AG04450 (cell line): ENCODE measurements at regions not wholly inside any gene's neighbourhood (a gene's known extent, or its start where the extent isn't known, plus 50 kb on each side); places are given as distances from the start of the nearest gene placed in this dataset.
"Not testable (repeated sequence)": the region's sequence is repeated elsewhere in the genome, so short reads cannot be mapped to it uniquely, and the experiment has no call there.

Source experiments
- CTCF ChIA-PET: fragments of 300-600, 350-600 bp; formaldehyde crosslinking; extraction: SDS; loops from one replicate; lab custom pipeline; 2022; ENCODE audit warnings: antibody characterized with exemption, inconsistent platforms; lab: Charles Lee
- POLR2A ChIA-PET: fragments of 350-600 bp; formaldehyde crosslinking; extraction: SDS; loops from one replicate; lab custom pipeline; 2021; ENCODE audit warnings: antibody characterized with exemption, inconsistent platforms; lab: Yijun Ruan, JAX
- DNase-seq: peaks from one replicate; pipeline ENCODE4 v3.0.0-alpha.2; 2011; ENCODE audit warnings: low read depth, low spot score
- H3K27ac ChIP-seq: one replicate; pipeline ENCODE4 v1.5.1; 2012; ENCODE audit warnings: low read depth, low read length, control low read depth
- H3K27me3 ChIP-seq: one replicate; pipeline ENCODE4 v1.6.0; 2012; ENCODE audit warnings: low read length; ENCODE audit not compliant: control insufficient read depth, insufficient read depth
- H3K4me3 ChIP-seq: 2 replicates; pipeline ENCODE4 v1.5.1; 2011; ENCODE audit warnings: mild to moderate bottlenecking, low read depth, low read length, control low read depth
- H3K9me3 ChIP-seq: 2 replicates; pipeline ENCODE4 v1.5.1; 2012; ENCODE audit warnings: low read length; ENCODE audit not compliant: control insufficient read depth, insufficient read depth
- TF ChIP-seq, protein P1 (sequence below): IDR thresholded peaks from 2 replicates; pipeline ENCODE4 v1.5.1; 2011; ENCODE audit warnings: low read depth, low read length, control low read depth, inconsistent platforms

DNA sequence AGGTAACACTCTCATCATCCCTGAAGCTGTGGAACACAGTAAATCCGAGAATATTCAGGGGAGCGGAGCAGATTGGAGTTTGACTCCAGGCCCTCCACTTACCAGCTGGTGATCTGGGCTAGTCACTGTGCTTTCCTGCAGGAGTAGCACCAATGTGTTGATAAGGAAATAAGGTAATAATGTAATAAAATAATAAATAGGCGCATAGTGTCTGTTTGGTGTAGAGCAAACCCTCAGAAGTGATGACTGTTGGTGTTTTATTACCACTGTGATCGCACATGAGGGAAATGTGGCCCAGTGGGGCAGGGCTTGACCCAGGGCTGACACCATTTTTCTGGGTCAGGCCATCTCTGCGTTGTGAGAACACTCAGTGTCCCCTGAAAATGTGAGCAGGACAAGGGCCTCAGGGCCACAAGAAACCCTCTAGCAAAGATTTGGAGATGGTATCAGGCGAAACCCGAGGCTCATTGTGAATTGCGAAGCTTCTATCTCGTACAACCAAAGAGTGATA lies 563.9 kb upstream of the B3GAT1 start:
- Histone ChIP-seq H3K27me3 (no peaks in the 10 kb centered on the region), H3K4me3 (no peak overlapping the region), H3K27ac (no peak overlapping the region), H3K9me3 (peaks cover 5% of the 10 kb centered on the region; the same call in 1 of the 2 replicates)
- POLR2A ChIA-PET, result no interaction called here
- TF ChIP-seq, protein P1, sequence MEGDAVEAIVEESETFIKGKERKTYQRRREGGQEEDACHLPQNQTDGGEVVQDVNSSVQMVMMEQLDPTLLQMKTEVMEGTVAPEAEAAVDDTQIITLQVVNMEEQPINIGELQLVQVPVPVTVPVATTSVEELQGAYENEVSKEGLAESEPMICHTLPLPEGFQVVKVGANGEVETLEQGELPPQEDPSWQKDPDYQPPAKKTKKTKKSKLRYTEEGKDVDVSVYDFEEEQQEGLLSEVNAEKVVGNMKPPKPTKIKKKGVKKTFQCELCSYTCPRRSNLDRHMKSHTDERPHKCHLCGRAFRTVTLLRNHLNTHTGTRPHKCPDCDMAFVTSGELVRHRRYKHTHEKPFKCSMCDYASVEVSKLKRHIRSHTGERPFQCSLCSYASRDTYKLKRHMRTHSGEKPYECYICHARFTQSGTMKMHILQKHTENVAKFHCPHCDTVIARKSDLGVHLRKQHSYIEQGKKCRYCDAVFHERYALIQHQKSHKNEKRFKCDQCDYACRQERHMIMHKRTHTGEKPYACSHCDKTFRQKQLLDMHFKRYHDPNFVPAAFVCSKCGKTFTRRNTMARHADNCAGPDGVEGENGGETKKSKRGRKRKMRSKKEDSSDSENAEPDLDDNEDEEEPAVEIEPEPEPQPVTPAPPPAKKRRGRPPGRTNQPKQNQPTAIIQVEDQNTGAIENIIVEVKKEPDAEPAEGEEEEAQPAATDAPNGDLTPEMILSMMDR, result no peak
- no peak for DNase-seq
- CTCF ChIA-PET, result no interaction called here

DNA sequence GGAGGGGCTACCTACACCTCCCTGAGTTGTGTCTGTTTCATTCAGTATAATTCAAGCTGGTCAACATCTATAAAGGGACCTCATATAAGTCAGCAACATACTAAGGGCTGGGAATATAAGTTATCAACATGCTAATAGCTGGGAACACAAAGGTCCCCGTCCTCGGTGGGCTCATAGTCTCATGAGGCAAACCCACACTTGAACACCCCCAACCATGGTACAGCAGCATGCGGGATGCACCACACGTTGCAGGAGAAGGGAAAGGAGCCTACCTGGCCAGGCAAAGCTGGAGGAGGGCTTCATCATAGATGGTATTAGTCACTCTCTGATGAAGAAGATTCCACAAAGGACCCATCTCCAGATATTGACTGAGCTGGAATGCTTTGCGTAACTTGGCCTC lies 561.8 kb upstream of the B3GAT1 start:
- Histone ChIP-seq H3K27me3 (no peaks in the 10 kb centered on the region), H3K27ac (no peak overlapping the region), H3K4me3 (no peak overlapping the region), H3K9me3 (peaks cover 5% of the 10 kb centered on the region; the same call in 1 of the 2 replicates)
- DNase-seq, result no peak
- CTCF ChIA-PET, result no interaction called here
- POLR2A ChIA-PET, result no interaction called here
- TF ChIP-seq, protein P1, result no peak

DNA sequence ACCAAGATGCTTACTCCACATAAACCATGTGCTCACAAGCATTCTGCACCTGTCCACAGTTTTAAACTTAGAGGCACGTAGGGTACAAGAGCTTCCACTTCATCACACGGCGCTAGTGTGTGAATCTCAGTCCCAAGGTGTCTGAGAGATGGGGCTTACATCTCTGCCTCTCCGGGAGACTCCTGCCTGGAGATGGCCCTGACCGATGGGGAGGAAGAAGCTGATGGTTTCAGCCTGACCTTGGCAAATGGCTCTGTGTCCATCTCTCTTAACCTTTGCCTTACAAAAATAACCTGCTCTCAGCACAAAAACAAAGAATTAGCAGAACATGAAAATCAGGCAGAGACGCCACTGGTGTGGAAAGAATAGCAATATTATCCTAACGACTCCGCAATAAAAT lies 559.3 kb upstream of the B3GAT1 start:
- H3K4me3 ChIP-seq, result no peak overlapping the region
- no peak for DNase-seq
- ChIA-PET POLR2A (no interaction called here), CTCF (no interaction called here)
- no peaks in the 10 kb centered on the region for H3K27me3 ChIP-seq
- no peaks in the 10 kb centered on the region for H3K9me3 ChIP-seq
- H3K27ac ChIP-seq, result no peak overlapping the region
- TF ChIP-seq, protein P1, result no peak

DNA sequence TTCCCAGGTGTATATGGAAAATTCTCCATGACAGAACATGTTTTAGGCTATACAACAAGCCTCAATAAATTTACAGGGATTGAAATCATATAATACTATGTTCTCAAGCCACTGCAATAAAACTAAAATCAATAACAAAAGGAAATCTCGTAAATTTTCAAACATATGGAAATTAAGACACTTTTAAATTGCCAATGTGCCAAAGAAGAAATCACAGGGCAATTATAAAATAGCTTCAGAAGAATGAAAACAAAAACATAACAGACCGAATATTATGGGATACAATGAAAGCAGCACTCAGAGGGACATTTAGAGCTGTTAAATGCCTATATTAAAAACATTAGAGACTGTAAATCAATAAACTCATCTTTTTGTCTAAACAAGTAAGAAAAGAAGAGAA lies 555.7 kb upstream of the B3GAT1 start:
- H3K9me3 ChIP-seq, result no peaks in the 10 kb centered on the region
- H3K27ac ChIP-seq, result no peak overlapping the region
- DNase-seq, result no peak
- TF ChIP-seq, protein P1, result no peak
- no peak overlapping the region for H3K4me3 ChIP-seq
- ChIA-PET POLR2A (no interaction called here), CTCF (no interaction called here)
- no peaks in the 10 kb centered on the region for H3K27me3 ChIP-seq

DNA sequence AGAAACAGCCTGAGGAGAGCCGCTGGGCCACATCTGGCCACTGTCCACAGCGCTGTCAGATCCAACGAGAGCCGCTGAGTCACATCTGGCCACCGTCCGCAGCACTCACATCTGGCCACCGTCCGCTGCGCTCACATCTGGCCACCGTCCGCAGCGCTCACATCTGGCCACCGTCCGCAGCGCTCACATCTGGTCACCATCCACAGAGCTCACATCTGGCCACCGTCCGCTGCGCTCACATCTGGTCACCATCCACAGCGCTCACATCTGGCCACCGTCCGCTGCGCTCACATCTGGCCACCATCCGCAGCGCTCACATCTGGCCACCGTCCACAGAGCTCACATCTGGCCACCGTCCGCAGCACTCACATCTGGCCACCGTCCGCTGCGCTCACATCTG lies 549.3 kb upstream of the B3GAT1 start:
- H3K4me3 ChIP-seq, DNase-seq, H3K27ac ChIP-seq, H3K9me3 ChIP-seq, CTCF ChIA-PET, POLR2A ChIA-PET, H3K27me3 ChIP-seq: not testable (repeated sequence)

DNA sequence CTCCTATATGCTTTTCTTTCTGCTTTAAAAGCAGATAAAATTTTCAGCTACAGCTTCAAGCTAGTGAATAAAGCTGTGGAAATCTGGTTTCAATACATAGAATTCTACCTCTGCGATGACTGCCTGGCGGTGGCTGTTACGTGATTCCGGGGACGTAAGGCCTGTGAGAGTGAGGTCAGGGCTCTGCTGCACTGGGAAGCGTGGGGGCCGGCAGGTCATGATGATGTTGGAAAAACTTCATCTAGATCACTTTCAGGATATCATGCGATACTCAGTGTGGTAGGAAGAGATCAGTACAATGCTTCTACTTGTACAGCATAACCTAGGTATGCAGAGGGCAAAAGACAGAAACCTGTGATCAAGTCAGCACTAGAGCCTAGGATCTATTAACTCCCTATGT lies 546.8 kb upstream of the B3GAT1 start:
- Histone ChIP-seq H3K27ac (no peak overlapping the region), H3K4me3 (no peak overlapping the region), H3K27me3 (no peaks in the 10 kb centered on the region), H3K9me3 (peaks cover 7% of the 10 kb centered on the region; the same call in 1 of the 2 replicates)
- DNase-seq, result no peak
- TF ChIP-seq, protein P1, result no peak
- CTCF ChIA-PET, result interaction anchor here (1.0 kb wide), 1 partner anchor 90 kb away, joined by 4 read pairs; no protein-coding TSS in a partner anchor
- POLR2A ChIA-PET, result no interaction called here
